ENCODE measurements at regions not wholly inside any gene's neighbourhood (a gene's known extent, or its start where the extent isn't known, plus 50 kb on each side); places are given as distances from the start of the nearest gene placed in this dataset.
"Not testable (repeated sequence)": the region's sequence is repeated elsewhere in the genome, so short reads cannot be mapped to it uniquely, and the experiment has no call there.

- 89 to 95% methylated on average over 5 of the region's 5 CpGs for WGBS, 2 donors
- no peak for DNase-seq
- Histone ChIP-seq H3K27ac (no peak overlapping the region), H3K4me3 (replicated peaks in 1 of 3) (no peak overlapping the region), H3K36me3 (no peaks in the 10 kb centered on the region), H3K27me3 (no peaks in the 10 kb centered on the region), H3K4me1 (no peaks in the 10 kb centered on the region), H3K9me3 (no peaks in the 10 kb centered on the region)
- TF ChIP-seq CTCF (IDR thresholded peaks at IDR 0.05) (no peak), POLR2A (IDR thresholded peaks at IDR 0.05) (no peak)
- intact Hi-C loops (cut with DNase I), result no loop called here
Measured at GRCh38 chr12:34233618-34234017, 211.3 kb downstream of the ALG10 start.

GRCh38 chr12:34236073-34236472 is 213.8 kb downstream of the ALG10 start:
- H3K36me3 ChIP-seq, result no peaks in the 10 kb centered on the region
- H3K4me1 ChIP-seq, result no peaks in the 10 kb centered on the region
- WGBS, 2 donors, result 88 to 95% methylated on average over 3 of the region's 3 CpGs
- no peaks in the 10 kb centered on the region for H3K9me3 ChIP-seq
- H3K27ac ChIP-seq, result no peak overlapping the region
- H3K4me3 ChIP-seq (replicated peaks in 1 of 3), result no peak overlapping the region
- DNase-seq, result no peak
- no peaks in the 10 kb centered on the region for H3K27me3 ChIP-seq
- no peak for TF ChIP-seq POLR2A (IDR thresholded peaks at IDR 0.05)
- TF ChIP-seq CTCF (IDR thresholded peaks at IDR 0.05), result no peak
- intact Hi-C loops (cut with DNase I), result no loop called here

GRCh38 chr12:34244608-34245007 is 222.3 kb downstream of the ALG10 start:
- H3K4me3 ChIP-seq (replicated peaks in 1 of 3), result no peak overlapping the region
- H3K27ac ChIP-seq, result no peak overlapping the region
- no peak for DNase-seq
- intact Hi-C loops (cut with DNase I), result no loop called here
- 77 to 89% methylated on average over 1 of the region's 1 CpG for WGBS, 2 donors
- H3K27me3 ChIP-seq, result no peaks in the 10 kb centered on the region
- H3K36me3 ChIP-seq, result no peaks in the 10 kb centered on the region
- TF ChIP-seq POLR2A (IDR thresholded peaks at IDR 0.05), result no peak
- TF ChIP-seq CTCF (IDR thresholded peaks at IDR 0.05), result no peak
- no peaks in the 10 kb centered on the region for H3K9me3 ChIP-seq
- H3K4me1 ChIP-seq, result no peaks in the 10 kb centered on the region

- DNase-seq, result no peak
- Histone ChIP-seq H3K4me3 (replicated peaks in 1 of 3) (no peak overlapping the region), H3K9me3 (no peaks in the 10 kb centered on the region), H3K27ac (no peak overlapping the region), H3K36me3 (no peaks in the 10 kb centered on the region), H3K4me1 (no peaks in the 10 kb centered on the region), H3K27me3 (no peaks in the 10 kb centered on the region)
- WGBS, 2 donors, result 90 to 91% methylated on average over 9 of the region's 9 CpGs
- intact Hi-C loops (cut with DNase I), result no loop called here
- TF ChIP-seq CTCF (IDR thresholded peaks at IDR 0.05), result no peak
- TF ChIP-seq POLR2A (IDR thresholded peaks at IDR 0.05), result no peak
Measured at GRCh38 chr12:34249271-34249670, 227.0 kb downstream of the ALG10 start.

- H3K4me3 ChIP-seq (replicated peaks in 1 of 3); H3K27me3 ChIP-seq; H3K9me3 ChIP-seq; intact Hi-C loops (cut with DNase I); H3K27ac ChIP-seq; H3K36me3 ChIP-seq; DNase-seq; H3K4me1 ChIP-seq: not testable (repeated sequence)
- WGBS, 2 donors, result 89 to 92% methylated on average over 4 of the region's 4 CpGs
Measured at GRCh38 chr12:34251879-34252278, 229.6 kb downstream of the ALG10 start.

GRCh38 chr12:34253674-34254073 is 231.4 kb downstream of the ALG10 start:
- Histone ChIP-seq H3K27me3 (no peaks in the 10 kb centered on the region), H3K27ac (no peak overlapping the region), H3K4me3 (replicated peaks in 1 of 3) (no peak overlapping the region), H3K9me3 (no peaks in the 10 kb centered on the region), H3K36me3 (no peaks in the 10 kb centered on the region), H3K4me1 (no peaks in the 10 kb centered on the region)
- intact Hi-C loops (cut with DNase I), result no loop called here
- WGBS, 2 donors, result 55 to 58% methylated on average over 4 of the region's 4 CpGs
- DNase-seq, result no peak
- no peak for TF ChIP-seq POLR2A (IDR thresholded peaks at IDR 0.05)
- no peak for TF ChIP-seq CTCF (IDR thresholded peaks at IDR 0.05)

All from thyroid gland (tissue), 4 donors.